ENCODE measurements at regions not wholly inside any gene's neighbourhood (a gene's known extent, or its start where the extent isn't known, plus 50 kb on each side); places are given as distances from the start of the nearest gene placed in this dataset.

GRCh38 chr16:9219813-9220212 lies 128.4 kb downstream of the HAPSTR1 start:
- TF ChIP-seq CTCF (conservative IDR thresholded peaks at IDR 0.05 in 1 of 2, IDR thresholded peaks at IDR 0.05 in 1 of 2; ENCODE audit: extremely low read depth in 1 of 2, insufficient read depth in 1 of 2, low read depth in 1 of 2, low read length in 2 of 2) (no peak), EZH2 (IDR thresholded peaks at IDR 0.05; ENCODE audit: borderline replicate concordance, low read length) (no peak)
